ENCODE measurements at regions not wholly inside any gene's neighbourhood (a gene's known extent, or its start where the extent isn't known, plus 50 kb on each side); places are given as distances from the start of the nearest gene placed in this dataset.

DNA sequence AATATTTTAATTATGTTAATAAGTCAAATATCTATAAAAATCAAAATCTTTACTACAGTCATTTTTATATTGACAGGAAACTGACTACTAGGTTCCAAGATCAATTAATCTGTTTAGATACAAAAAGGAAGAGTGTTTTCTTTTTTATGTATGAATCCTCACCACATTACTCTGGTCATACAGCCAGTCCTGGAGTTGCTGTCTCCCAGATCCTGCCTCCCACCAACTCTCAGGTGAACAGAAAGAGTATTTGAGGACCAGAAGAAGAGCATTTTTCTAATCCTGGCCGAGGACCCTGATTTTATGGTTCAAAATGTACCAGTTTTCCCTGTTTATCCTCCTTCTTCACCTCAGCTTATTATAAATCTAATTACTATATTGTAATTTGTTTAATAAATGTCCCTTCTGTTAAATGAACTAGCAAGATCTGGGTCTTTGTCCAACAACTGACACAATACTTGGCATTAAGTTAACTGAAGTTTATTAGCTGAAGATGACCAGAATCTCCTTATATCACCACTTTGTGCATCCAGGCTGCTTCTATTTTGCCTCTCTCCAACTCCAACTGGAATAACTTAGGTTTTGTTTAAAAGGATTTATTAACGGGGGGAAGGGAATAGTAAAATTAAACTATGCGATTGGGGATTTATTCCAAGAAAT is 224.4 kb upstream of the PCDH7 start:
- TF ChIP-seq, protein P1, sequence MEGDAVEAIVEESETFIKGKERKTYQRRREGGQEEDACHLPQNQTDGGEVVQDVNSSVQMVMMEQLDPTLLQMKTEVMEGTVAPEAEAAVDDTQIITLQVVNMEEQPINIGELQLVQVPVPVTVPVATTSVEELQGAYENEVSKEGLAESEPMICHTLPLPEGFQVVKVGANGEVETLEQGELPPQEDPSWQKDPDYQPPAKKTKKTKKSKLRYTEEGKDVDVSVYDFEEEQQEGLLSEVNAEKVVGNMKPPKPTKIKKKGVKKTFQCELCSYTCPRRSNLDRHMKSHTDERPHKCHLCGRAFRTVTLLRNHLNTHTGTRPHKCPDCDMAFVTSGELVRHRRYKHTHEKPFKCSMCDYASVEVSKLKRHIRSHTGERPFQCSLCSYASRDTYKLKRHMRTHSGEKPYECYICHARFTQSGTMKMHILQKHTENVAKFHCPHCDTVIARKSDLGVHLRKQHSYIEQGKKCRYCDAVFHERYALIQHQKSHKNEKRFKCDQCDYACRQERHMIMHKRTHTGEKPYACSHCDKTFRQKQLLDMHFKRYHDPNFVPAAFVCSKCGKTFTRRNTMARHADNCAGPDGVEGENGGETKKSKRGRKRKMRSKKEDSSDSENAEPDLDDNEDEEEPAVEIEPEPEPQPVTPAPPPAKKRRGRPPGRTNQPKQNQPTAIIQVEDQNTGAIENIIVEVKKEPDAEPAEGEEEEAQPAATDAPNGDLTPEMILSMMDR (IDR thresholded peaks at IDR 0.05; ENCODE audit: extremely low read depth in 1 of 2, insufficient read depth in 1 of 2, low read depth in 1 of 2, low read length in 2 of 2): no peak
- no peak for TF ChIP-seq POLR2A (IDR thresholded peaks at IDR 0.05; ENCODE audit: low read depth, low read length)
- TF ChIP-seq POLR2AphosphoS5 (IDR thresholded peaks at IDR 0.05; ENCODE audit: insufficient read depth, low read depth, low read length): no peak
- TF ChIP-seq, protein P2, sequence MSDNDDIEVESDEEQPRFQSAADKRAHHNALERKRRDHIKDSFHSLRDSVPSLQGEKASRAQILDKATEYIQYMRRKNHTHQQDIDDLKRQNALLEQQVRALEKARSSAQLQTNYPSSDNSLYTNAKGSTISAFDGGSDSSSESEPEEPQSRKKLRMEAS (IDR thresholded peaks at IDR 0.05; ENCODE audit: insufficient read depth, insufficient read length): no peak
- no peak for TF ChIP-seq FOS (IDR thresholded peaks at IDR 0.05; ENCODE audit: borderline replicate concordance, insufficient read depth, low read length)
- no peak for TF ChIP-seq JUN (IDR thresholded peaks at IDR 0.05; ENCODE audit: borderline replicate concordance, insufficient read depth, insufficient read length, low read depth)

All from endothelial cell of umbilical vein (primary cell).